Lung (tissue), 11 donors: ENCODE measurements at regions not wholly inside any gene's neighbourhood (a gene's known extent, or its start where the extent isn't known, plus 50 kb on each side); places are given as distances from the start of the nearest gene placed in this dataset.

Experiments used
- ATAC-seq: fragments of 200-7000 bp; cut with Tn5 transposase; one replicate; pipeline ENCODE4 v1.9.1; 2020; ENCODE audit warnings: moderate number of reproducible peaks; ENCODE audit not compliant: insufficient read depth, low FRiP score
- DNase-seq, 3 donors: peaks; one replicate each; pipeline ENCODE4 v3.0.0-alpha.2; 2013 to 2017
- H3K27ac ChIP-seq, 2 donors: one replicate each; pipeline ENCODE4 v1.5.1; 2013; ENCODE audit warnings: mild to moderate bottlenecking in 2 of 2, moderate library complexity in 2 of 2, control low read depth in 1 of 2, inconsistent platforms in 1 of 2, low read depth in 1 of 2, low read length in 1 of 2
- H3K27me3 ChIP-seq, 3 donors: one replicate each; pipeline ENCODE4 v1.5.1; 2013; ENCODE audit warnings: low read length in 2 of 3; ENCODE audit not compliant: control insufficient read depth in 3 of 3, insufficient read depth in 3 of 3
- H3K36me3 ChIP-seq, 4 donors: one replicate each; pipeline ENCODE4 v1.5.1; 2013; ENCODE audit warnings: low read length in 4 of 4, mild to moderate bottlenecking in 1 of 4, moderate library complexity in 1 of 4; ENCODE audit not compliant: control insufficient read depth in 4 of 4, insufficient read depth in 4 of 4
- H3K4me1 ChIP-seq, 5 donors: one replicate each; pipeline ENCODE4 v1.5.1; 2013; ENCODE audit warnings: low read length in 5 of 5, mild to moderate bottlenecking in 2 of 5, moderate library complexity in 1 of 5; ENCODE audit not compliant: control insufficient read depth in 5 of 5, insufficient read depth in 5 of 5
- H3K4me3 ChIP-seq: one replicate; pipeline ENCODE4 v1.5.1; 2013; ENCODE audit warnings: mild to moderate bottlenecking, control low read depth, moderate library complexity
- H3K9ac ChIP-seq, 2 donors: one replicate each; pipeline ENCODE4 v1.5.1; 2013; ENCODE audit warnings: low read length in 2 of 2, control low read depth in 1 of 2; ENCODE audit not compliant: insufficient read depth in 1 of 2
- H3K9me3 ChIP-seq, 4 donors: one replicate each; pipeline ENCODE4 v1.5.1; 2013; ENCODE audit warnings: low read length in 3 of 4, mild to moderate bottlenecking in 1 of 4, moderate library complexity in 1 of 4; ENCODE audit not compliant: control insufficient read depth in 4 of 4, insufficient read depth in 3 of 4
- CTCF ChIP-seq: IDR thresholded peaks from 2 replicates; pipeline ENCODE4 v1.5.1; 2012; ENCODE audit warnings: mild to moderate bottlenecking; ENCODE audit errors: control extremely low read depth, extremely low read depth
- WGBS, 2 donors: extraction: QIAGEN DNeasy Blood & Tissue Kit; methylation state at CpG; one replicate each; pipeline ENCODE4 v1.1.7; 2013; 5-methylcytosine and 5-hydroxymethylcytosine counted together
- donor health status: control.
- donor health status: control.
- donor health status: Bipolar disorder and iron deficiency.
- donor health status: healthy.
- donor health status: DM: yes; HTN: yes; CAD: no.

- H3K4me3 ChIP-seq, result no peak overlapping the region
- peak in 1 of 3 donors; percentile 26 for DNase-seq
- no peak overlapping the region for H3K9ac ChIP-seq
- no peaks in the 10 kb centered on the region for H3K27me3 ChIP-seq
- no peaks in the 10 kb centered on the region for H3K9me3 ChIP-seq
- H3K27ac ChIP-seq, result no peak overlapping the region
- TF ChIP-seq CTCF, result no peak
- H3K4me1 ChIP-seq, result peaks cover 0 to 4% (median 0%) of the 10 kb centered on the region in 5 donors
- WGBS, 2 donors, result 53 to 78% methylated on average over 9 of the region's 9 CpGs
- H3K36me3 ChIP-seq, result no peaks in the 10 kb centered on the region
- ATAC-seq, result no peak
These were observed 101.1 kb downstream of the LYZL1 start for GRCh38 chr10:29389935-29390334.

GRCh38 chr10:29392376-29393021 is 103.6 kb downstream of the LYZL1 start:
- peaks cover 0 to 4% (median 0%) of the 10 kb centered on the region in 5 donors for H3K4me1 ChIP-seq
- H3K9ac ChIP-seq, result no peak overlapping the region
- H3K27ac ChIP-seq, result no peak overlapping the region
- H3K27me3 ChIP-seq, result no peaks in the 10 kb centered on the region
- no peaks in the 10 kb centered on the region for H3K9me3 ChIP-seq
- TF ChIP-seq CTCF, result peak; percentile 37
- WGBS, 2 donors, result 34 to 35% methylated on average over 4 of the region's 4 CpGs
- peak; percentile 66 to 83 (median 80) for DNase-seq
- ATAC-seq, result no peak
- H3K4me3 ChIP-seq, result no peak overlapping the region
- no peaks in the 10 kb centered on the region for H3K36me3 ChIP-seq

- ATAC-seq, result no peak
- TF ChIP-seq CTCF, result no peak
- H3K27ac ChIP-seq, result no peak overlapping the region
- H3K36me3 ChIP-seq, result no peaks in the 10 kb centered on the region
- 86 to 94% methylated on average over 8 of the region's 8 CpGs for WGBS, 2 donors
- H3K9me3 ChIP-seq, result no peaks in the 10 kb centered on the region
- H3K9ac ChIP-seq, result no peak overlapping the region
- H3K4me1 ChIP-seq, result peaks cover 0 to 4% (median 0%) of the 10 kb centered on the region in 5 donors
- H3K27me3 ChIP-seq, result no peaks in the 10 kb centered on the region
- H3K4me3 ChIP-seq, result no peak overlapping the region
- no peak for DNase-seq
These were observed 105.6 kb downstream of the LYZL1 start for GRCh38 chr10:29394321-29394932.
